BE2C (cell line): ENCODE measurements at regions not wholly inside any gene's neighbourhood (a gene's known extent, or its start where the extent isn't known, plus 50 kb on each side); places are given as distances from the start of the nearest gene placed in this dataset.

Source experiments
- DNase-seq: peaks from one replicate; pipeline ENCODE4 v3.0.0-alpha.2; 2020
- H3K27me3 ChIP-seq: fragments of 250-450 bp; sonication (Bioruptor Pico); 2 replicates; pipeline ENCODE4 v1.5.1; 2020; ENCODE audit warnings: mild to moderate bottlenecking
- H3K36me3 ChIP-seq: fragments of 250-450 bp; sonication (Bioruptor Pico); 2 replicates; pipeline ENCODE4 v1.5.1; 2020; ENCODE audit warnings: mild to moderate bottlenecking
- H3K4me1 ChIP-seq: fragments of 250-450 bp; sonication (Bioruptor Pico); 2 replicates; pipeline ENCODE4 v1.5.1; 2020
- H3K4me3 ChIP-seq: 2 replicates; pipeline ENCODE4 v1.5.1; 2011; ENCODE audit warnings: low read depth, low read length
- H3K9me3 ChIP-seq: fragments of 250-450 bp; sonication (Bioruptor Pico); 2 replicates; pipeline ENCODE4 v1.5.1; 2020
- CTCF ChIP-seq: IDR thresholded peaks from 2 replicates; pipeline ENCODE4 v1.5.1; 2012; ENCODE audit warnings: mild to moderate bottlenecking, low read depth, low read length

- Histone ChIP-seq H3K36me3 (no peaks in the 10 kb centered on the region), H3K4me3 (peak overlapping the region; percentile 33; the same call in 1 of the 2 replicates), H3K4me1 (peaks cover 39% of the 10 kb centered on the region), H3K27me3 (no peaks in the 10 kb centered on the region), H3K9me3 (no peaks in the 10 kb centered on the region)
- no peak for TF ChIP-seq CTCF
- DNase-seq, result peak; percentile 35
Observed at GRCh38 chr1:99180915-99181314, 83.4 kb upstream of the PLPPR4 start.

GRCh38 chr1:99181892-99182291, 82.4 kb upstream of the PLPPR4 start:
- no peak overlapping the region for H3K4me3 ChIP-seq
- no peak for DNase-seq
- H3K36me3 ChIP-seq, result no peaks in the 10 kb centered on the region
- no peaks in the 10 kb centered on the region for H3K27me3 ChIP-seq
- H3K9me3 ChIP-seq, result no peaks in the 10 kb centered on the region
- no peak for TF ChIP-seq CTCF
- peaks cover 33% of the 10 kb centered on the region for H3K4me1 ChIP-seq

DNA sequence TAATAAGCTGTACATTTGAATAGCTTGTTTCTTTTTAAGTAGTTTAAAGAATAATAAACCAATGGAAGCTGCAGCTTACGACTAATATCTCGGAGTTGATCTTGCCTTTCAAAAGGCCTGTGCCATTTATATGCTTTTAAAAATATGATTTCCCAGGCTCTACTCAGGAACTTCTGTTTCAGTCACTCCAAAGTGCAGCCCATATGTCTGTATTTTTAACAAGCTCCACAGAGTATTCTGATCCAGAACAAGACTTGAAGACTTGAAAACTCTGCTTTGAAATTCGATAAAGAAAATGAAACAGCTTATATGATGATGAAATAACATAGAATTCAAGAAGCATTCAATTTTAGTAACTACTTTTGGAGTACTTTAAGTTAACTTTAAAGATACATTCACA, 79.1 kb upstream of the PLPPR4 start:
- H3K4me1 ChIP-seq, result peaks cover 15% of the 10 kb centered on the region
- no peaks in the 10 kb centered on the region for H3K36me3 ChIP-seq
- no peak overlapping the region for H3K4me3 ChIP-seq
- DNase-seq, result no peak
- no peaks in the 10 kb centered on the region for H3K9me3 ChIP-seq
- TF ChIP-seq CTCF, result no peak
- H3K27me3 ChIP-seq, result no peaks in the 10 kb centered on the region

GRCh38 chr1:99193431-99193830, 70.9 kb upstream of the PLPPR4 start:
- DNase-seq, result no peak
- Histone ChIP-seq H3K27me3 (no peaks in the 10 kb centered on the region), H3K4me1 (no peaks in the 10 kb centered on the region), H3K36me3 (no peaks in the 10 kb centered on the region), H3K9me3 (no peaks in the 10 kb centered on the region), H3K4me3 (no peak overlapping the region)
- TF ChIP-seq CTCF, result no peak

- Histone ChIP-seq H3K9me3 (no peaks in the 10 kb centered on the region), H3K27me3 (no peaks in the 10 kb centered on the region), H3K36me3 (no peaks in the 10 kb centered on the region), H3K4me3 (no peak overlapping the region), H3K4me1 (no peaks in the 10 kb centered on the region)
- DNase-seq, result no peak
- TF ChIP-seq CTCF, result no peak
Observed at GRCh38 chr1:99198393-99198792, 65.9 kb upstream of the PLPPR4 start.

GRCh38 chr1:99207216-99207615, 57.1 kb upstream of the PLPPR4 start:
- TF ChIP-seq CTCF, result no peak
- Histone ChIP-seq H3K27me3 (no peaks in the 10 kb centered on the region), H3K4me3 (no peak overlapping the region), H3K4me1 (no peaks in the 10 kb centered on the region; the same call in 1 of the 2 replicates), H3K36me3 (no peaks in the 10 kb centered on the region), H3K9me3 (no peaks in the 10 kb centered on the region)
- no peak for DNase-seq
